Prostate gland (tissue), 2 donors: ENCODE measurements at regions not wholly inside any gene's neighbourhood (a gene's known extent, or its start where the extent isn't known, plus 50 kb on each side); places are given as distances from the start of the nearest gene placed in this dataset.

ENCODE experiments used
- POLR2A ChIP-seq: fragments of 450-650 bp; IDR thresholded peaks from one replicate; pipeline ENCODE4 v1.6.1; 2016; ENCODE audit warnings: antibody characterized with exemption, mild to moderate bottlenecking
- POLR2AphosphoS5 ChIP-seq: sonication (generic); formaldehyde crosslinking; IDR thresholded peaks from one replicate; pipeline ENCODE4 v1.6.1; 2017; ENCODE audit warnings: antibody characterized with exemption
- TF ChIP-seq, protein P1 (sequence below), 4 experiments: fragments of 200-600 bp in 2 of 4; fragments of 450-650 bp in 2 of 4; sonication (generic) in 2 of 4; IDR thresholded peaks; 1 replicate in 3 of 4; 2 replicates in 1 of 4; pipeline ENCODE4 v1.5.1; 2016 to 2019; ENCODE audit warnings: antibody characterized with exemption in 4 of 4, mild to moderate bottlenecking in 2 of 4, moderate library complexity in 2 of 4

DNA sequence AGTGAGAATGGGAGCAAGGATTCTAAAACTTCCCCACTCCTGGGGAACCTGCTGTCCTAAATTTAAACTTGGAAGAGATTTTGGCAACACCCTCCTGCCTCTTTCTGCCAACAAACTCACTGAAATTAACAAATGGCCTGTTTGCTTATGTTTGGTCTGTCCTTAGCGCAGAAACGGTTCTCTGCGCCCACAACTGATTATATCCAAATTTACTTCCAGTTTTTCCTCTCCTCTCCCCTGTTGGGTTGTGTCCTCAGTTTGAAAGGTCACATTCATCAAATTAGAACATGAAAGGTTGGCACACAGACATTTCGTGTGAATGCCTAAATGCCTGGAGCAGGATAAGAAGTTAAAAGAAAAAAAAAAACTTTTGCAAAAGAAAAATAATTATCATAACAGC is 56.4 kb upstream of the MRI1 start:
- TF ChIP-seq, protein P1, sequence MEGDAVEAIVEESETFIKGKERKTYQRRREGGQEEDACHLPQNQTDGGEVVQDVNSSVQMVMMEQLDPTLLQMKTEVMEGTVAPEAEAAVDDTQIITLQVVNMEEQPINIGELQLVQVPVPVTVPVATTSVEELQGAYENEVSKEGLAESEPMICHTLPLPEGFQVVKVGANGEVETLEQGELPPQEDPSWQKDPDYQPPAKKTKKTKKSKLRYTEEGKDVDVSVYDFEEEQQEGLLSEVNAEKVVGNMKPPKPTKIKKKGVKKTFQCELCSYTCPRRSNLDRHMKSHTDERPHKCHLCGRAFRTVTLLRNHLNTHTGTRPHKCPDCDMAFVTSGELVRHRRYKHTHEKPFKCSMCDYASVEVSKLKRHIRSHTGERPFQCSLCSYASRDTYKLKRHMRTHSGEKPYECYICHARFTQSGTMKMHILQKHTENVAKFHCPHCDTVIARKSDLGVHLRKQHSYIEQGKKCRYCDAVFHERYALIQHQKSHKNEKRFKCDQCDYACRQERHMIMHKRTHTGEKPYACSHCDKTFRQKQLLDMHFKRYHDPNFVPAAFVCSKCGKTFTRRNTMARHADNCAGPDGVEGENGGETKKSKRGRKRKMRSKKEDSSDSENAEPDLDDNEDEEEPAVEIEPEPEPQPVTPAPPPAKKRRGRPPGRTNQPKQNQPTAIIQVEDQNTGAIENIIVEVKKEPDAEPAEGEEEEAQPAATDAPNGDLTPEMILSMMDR (IDR thresholded peaks at IDR 0.05), result no peak
- TF ChIP-seq POLR2AphosphoS5 (no peak), POLR2A (no peak)
